ENCODE measurements at regions not wholly inside any gene's neighbourhood (a gene's known extent, or its start where the extent isn't known, plus 50 kb on each side); places are given as distances from the start of the nearest gene placed in this dataset.
"Not testable (repeated sequence)": the region's sequence is repeated elsewhere in the genome, so short reads cannot be mapped to it uniquely, and the experiment has no call there.

- DNase-seq (ENCODE audit: low read depth in 2 of 2), result peak; percentile 9 to 28
Measured at GRCh38 chr3:177777699-177778098, 580.4 kb upstream of the TBL1XR1 start.

DNA sequence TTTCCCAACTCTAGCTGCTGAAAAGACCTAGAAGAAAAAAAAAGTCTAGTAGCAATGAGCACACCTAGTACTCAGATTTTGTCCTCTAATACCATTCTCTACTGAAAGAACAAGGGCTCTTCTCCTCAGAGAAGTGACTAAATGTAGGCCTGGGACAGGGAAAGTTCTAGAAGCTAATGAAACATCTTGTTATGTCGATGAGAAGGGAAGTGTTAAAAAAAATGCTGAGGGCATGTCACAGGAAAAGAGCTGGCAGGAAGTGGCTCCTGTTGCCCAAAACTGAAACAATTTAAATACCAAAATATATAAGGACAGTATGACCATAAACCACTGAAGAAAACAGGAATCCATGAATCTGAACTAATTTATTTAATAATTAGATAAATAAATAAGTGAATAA lies 581.4 kb upstream of the TBL1XR1 start:
- DNase-seq (ENCODE audit: low read depth in 2 of 2), result no peak

GRCh38 chr3:177781686-177782161 lies 584.4 kb upstream of the TBL1XR1 start:
- no peak for DNase-seq (ENCODE audit: low read depth in 2 of 2)

DNA sequence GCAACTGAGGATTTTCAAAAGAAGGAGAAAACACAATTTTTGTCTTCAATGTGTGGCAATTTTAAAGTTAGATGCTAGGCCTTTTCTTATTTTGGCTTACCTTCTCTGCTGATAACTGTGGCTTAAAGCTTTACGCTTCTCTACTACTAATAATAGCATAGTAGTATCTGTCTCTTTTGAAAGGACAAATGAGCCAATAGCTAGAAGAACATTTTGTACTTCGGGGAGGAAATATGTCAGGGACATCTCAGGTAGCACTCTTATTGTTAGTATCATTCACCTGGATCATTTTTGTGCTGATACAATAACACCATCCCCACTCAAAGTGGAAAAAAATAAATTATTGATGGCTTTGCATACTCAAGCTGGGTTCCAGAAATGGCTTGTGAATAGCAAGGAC lies 586.1 kb upstream of the TBL1XR1 start:
- no peak for DNase-seq (ENCODE audit: low read depth in 2 of 2)

DNA sequence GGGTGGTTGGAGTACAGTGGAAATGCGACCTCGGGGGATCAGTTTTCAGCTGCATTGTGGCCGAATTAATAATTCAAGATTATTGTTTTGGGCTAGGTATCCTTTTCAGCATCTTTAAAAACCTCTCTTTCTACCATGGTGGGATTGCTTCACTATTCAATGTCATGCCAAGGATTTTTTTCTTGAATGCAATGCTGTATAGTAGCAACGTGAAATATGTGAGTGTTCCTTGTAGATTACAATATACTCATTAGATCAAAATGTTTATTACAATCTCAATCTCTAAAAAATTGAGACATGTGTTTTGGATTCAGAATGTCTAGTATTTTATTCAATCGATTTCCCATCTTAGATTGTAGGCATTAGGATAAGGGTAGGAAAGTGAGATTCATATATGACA lies 586.5 kb upstream of the TBL1XR1 start:
- no peak for DNase-seq (ENCODE audit: low read depth in 2 of 2)

DNA sequence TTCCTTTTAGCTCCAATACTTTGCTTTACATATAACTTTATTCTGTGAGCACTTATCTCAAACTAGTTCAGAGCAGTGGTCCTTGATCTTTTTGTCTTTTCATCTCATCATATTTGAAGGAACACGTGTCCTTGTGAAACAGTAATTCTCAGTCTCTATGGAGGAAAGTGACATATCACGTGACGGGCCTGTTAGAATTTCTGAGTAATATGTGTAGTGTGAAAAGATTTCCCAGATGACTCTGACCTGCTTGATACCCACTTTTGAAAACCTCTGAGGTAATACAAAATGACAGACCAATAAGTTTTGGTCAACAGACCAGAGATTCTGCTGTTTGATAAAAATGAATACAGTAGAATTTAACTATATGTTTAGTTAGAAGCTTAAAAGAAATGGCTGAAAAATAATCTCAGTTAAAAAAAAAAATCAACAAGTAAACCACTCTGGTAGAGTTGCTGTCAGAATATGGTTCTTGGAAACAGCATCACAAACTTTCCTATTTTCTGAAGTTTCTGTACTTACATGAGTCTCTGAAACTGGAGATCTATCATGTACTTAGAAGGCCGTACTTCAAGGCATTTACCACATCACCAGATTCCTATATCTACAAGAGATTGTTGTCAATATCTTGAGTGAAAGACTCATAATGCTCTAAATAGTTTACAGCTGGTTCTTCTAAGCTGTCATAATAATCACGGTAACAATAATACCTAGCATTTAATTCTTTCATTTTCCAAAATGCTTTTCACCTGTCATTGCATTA lies 590.2 kb upstream of the TBL1XR1 start:
- DNase-seq (ENCODE audit: low read depth in 2 of 2), result no peak

- no peak for DNase-seq (ENCODE audit: low read depth in 2 of 2)
Measured at GRCh38 chr3:177789500-177789899, 592.2 kb upstream of the TBL1XR1 start.

DNA sequence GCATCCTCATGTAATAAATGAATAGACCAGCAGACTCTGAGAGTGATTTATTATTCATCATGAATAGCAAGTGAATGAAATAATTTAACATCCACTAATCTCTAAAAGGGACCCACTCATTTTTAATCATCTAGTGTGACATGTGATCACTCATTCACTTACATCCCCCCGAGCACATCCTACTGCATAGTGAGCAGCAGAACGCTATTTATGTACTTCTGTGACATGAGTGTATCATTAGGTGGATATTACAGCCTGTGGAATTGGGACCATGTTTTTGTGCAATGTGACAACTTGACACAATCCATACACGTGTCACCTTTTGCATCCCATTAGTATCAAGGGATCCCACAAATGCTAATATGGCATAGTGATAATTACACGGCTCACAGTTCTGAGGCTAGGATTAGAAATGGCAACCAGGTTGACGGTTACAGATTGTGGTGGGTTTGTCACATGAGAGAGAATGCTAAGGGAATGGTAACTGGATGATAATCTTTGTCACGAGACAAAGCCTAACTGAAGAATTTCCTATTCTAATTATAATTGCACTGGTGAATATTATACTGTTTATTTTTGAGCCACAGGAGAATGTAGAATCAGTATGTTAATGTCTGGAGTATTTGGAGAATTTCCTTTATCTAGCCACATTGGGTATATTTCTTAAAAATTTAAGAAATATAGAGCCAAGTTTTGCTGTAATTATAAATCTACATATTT lies 595.2 kb upstream of the TBL1XR1 start:
- no peak for DNase-seq (ENCODE audit: low read depth in 2 of 2)

- DNase-seq (ENCODE audit: low read depth in 2 of 2), result no peak
Measured at GRCh38 chr3:177793451-177793850, 596.2 kb upstream of the TBL1XR1 start.

DNA sequence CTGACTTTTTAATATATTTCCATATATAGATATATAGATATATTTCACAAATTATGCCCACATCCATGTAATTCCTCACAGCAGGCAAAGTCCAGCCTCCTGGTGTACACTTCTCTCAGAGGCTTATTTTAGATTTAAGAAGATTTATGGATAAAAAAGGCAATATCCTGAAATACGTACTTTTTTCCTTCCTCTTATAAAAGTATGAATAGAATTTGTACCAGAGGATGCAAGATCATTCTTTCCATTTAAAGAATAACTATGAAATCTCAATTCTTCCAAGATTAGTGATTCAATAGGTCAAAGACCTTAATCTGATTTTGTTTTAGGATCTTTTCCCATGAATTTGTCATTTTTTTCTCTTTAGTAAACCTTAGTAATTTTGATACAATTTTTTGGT lies 597.9 kb upstream of the TBL1XR1 start:
- no peak for DNase-seq (ENCODE audit: low read depth in 2 of 2)

DNA sequence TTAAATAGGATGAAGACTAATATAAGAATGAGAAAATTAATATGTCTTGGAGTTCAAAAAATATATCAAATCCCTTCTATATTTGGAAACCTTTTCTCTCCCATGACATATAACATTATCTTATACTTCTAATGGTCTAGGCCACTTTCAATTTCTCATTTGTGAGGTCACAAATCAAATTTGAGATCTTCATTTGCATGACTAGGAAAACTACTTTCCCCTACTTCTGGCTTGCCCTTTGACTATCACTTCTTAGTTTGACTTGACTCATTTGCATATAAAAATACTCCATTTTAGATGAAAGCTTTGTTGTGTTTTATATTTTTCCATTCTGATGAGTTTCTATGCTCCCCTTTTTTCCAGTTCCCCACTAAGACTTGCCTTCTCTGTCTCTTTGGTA lies 598.6 kb upstream of the TBL1XR1 start:
- no peak for DNase-seq (ENCODE audit: low read depth in 2 of 2)

DNA sequence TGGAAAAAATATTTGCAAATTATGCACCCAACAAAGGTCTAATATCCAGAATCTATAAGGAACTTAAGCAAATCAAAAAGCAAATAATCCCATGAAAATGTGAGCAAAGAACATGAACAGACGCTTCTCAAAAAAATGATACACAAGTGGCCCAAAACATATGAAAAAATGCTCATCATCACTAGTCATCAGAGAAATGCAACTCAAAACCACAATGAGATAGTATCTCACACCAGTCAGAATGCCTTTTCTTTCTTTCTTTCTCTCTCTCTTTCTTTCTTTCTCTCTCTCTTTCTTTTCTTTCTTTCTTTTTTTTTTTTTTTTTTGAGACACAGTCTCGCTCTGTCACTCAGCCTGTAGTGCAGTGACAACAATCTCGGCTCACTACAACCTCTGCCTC lies 602.9 kb upstream of the TBL1XR1 start:
- not testable (repeated sequence) for DNase-seq (ENCODE audit: low read depth in 2 of 2)

DNA sequence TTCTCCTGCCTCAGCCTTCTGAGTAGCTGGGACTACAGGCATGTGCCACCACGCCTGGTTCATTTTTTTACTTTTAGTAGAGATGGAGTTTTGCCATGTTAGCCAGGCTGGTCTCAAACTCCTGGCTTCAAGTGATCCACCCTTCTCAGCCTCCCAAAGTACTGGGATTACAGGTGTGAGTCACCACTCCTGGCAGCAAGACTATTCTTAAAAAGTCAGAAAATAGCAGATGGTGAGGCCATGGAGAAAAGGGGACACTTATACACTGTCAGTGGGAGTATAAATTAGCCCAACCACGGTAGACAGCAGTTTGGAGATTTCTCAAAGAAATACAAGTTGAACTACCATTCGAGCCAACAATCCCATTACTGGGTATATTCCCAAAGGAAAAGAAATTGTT lies 603.3 kb upstream of the TBL1XR1 start:
- no peak for DNase-seq (ENCODE audit: low read depth in 2 of 2)

DNA sequence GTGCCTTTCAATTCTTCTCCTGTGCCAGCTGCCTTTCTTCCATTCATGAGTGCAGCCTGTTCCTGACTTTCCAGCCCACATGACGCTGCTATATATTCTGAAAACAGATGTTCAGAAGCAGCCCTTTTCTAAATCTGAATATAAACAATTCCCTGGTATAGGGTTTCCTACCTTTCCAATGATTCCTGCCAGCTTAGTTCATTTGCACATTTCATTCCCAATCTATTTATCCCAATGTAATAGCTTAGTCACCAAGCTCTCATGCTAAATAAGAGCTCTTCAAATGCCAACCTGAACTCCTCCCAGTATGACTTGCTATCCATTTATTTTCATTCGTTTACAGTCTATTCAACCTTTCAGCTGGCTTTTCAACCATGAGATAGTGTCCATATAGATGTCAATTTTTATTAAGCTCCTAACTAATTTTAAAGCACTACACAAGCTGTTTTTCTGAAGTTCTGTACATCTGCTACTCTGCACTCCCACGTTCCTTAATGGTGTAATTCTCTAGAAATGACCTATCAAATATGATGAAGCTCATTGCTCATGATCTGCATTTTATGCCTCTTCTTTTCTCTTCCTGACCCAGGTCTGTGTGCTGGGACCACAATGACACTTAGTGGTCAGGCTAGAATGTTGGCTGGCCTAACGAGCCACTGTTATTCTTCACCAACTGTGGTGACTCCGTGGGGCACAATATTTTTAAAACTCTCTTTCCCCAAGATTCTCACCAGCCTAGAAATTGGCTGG lies 605.0 kb upstream of the TBL1XR1 start:
- DNase-seq (ENCODE audit: low read depth in 2 of 2), result no peak

DNA sequence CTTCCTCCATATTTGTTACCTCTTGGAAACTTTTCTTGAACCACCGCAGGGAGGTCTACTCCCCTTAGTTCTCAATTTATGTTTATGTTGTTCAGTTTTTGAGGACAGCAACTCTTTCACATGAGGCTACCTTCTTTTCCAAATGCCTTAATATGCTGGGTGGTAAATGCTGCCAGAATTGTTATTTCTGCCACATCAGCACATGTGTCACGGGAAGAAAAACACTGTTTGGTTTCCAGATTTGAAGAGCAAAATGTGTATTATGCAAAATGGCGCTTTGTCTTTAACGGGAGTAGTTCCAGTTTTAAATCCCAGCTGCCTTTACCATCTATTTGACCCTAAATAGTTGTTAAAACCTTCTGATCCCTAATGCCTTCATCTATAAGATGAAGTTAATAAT lies 606.2 kb upstream of the TBL1XR1 start:
- no peak for DNase-seq (ENCODE audit: low read depth in 2 of 2)

GRCh38 chr3:177804032-177804431 lies 606.8 kb upstream of the TBL1XR1 start:
- DNase-seq (ENCODE audit: low read depth in 2 of 2), result no peak

- DNase-seq (ENCODE audit: low read depth in 2 of 2), result no peak
Measured at GRCh38 chr3:177804646-177805045, 607.4 kb upstream of the TBL1XR1 start.

- DNase-seq (ENCODE audit: low read depth in 2 of 2), result no peak
Measured at GRCh38 chr3:177807150-177807875, 610.0 kb upstream of the TBL1XR1 start.

DNA sequence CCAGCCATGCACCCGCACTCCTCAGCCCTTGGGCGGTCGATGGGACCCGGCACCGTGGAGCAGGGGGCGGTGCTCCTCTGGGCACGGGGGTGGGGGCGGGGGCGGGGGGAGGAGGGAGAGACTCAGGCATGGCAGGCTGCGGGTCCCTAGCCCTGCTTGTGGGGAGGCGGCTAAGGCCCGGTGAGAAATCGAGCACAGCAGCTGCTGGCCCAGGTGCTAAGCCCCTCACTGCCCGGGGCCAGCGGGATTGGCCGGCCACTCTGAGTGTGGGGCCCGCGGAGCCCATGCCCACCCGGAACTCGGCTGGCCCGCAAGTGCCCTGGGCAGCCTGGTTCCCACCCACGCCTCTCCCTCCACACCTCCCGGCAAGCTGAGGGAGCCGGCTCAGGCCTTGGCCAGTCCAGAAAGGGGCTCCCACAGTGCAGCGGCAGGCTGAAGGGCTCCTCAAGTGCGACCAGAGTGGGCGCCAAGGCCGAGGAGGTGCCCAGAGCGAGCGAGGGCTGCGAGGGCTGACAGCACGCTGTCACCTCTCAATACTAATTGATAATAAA lies 611.7 kb upstream of the TBL1XR1 start:
- not testable (repeated sequence) for DNase-seq (ENCODE audit: low read depth in 2 of 2)

DNA sequence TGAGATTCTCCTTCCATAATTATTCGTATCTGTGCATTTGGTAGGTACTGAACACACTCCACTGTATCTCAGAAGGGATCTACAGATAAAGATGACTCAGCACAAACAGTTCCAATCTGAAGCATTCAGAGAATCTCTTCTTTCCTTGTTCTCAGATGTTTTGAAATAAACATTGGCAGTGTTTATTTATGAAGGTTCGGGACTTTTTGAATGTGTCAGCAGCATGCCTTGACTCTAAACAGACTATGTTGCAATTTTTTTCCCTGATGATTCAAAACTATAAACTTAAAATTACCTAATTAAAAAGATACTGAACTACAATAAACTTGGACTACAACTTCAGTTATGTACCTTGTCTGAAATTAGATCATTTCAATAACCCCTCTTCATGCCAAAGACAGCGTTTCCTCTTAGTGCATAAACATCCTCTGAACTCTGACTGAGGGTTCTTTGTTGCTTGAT lies 612.9 kb upstream of the TBL1XR1 start:
- no peak for DNase-seq (ENCODE audit: low read depth in 2 of 2)

DNA sequence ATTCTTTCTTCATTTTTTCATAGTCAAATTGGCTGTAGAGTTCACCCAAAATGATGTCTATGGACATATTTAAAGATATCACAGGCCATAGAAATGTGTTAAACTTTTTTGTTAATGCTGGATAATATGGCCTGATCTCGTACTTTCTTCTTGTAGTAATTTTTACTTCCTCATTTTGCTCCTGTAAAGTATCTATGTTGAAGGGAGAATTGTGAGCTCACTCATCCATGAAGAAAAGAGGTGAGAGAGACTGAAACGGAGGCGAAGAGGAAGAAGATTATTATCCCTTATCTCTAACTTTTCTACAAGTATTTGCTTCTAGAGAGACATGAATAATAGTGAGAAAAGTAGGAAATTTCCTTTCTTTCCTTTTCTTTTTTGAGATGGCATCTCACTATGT lies 613.8 kb upstream of the TBL1XR1 start:
- no peak for DNase-seq (ENCODE audit: low read depth in 2 of 2)

All from stimulated activated CD8-positive, alpha-beta memory T cell treated with anti-CD3 and anti-CD28 coated beads, Interleukin-2, amount 100 ng/mL, for 48 hours (primary cell).